DOHH2 (cell line): ENCODE measurements at regions not wholly inside any gene's neighbourhood (a gene's known extent, or its start where the extent isn't known, plus 50 kb on each side); places are given as distances from the start of the nearest gene placed in this dataset.

Experiments
- EZH2phosphoT487 ChIP-seq: fragments of 200-600 bp; sonication (generic); IDR thresholded peaks from 2 replicates; pipeline ENCODE4 v1.6.1; 2017; ENCODE audit warnings: borderline replicate concordance, mild to moderate bottlenecking, antibody characterized with exemption, low read length, moderate library complexity, mixed read lengths
- TF ChIP-seq, protein P1 (sequence below): fragments of 200-600 bp; sonication (generic); IDR thresholded peaks from one replicate; pipeline ENCODE4 v1.5.1; 2014; ENCODE audit warnings: antibody characterized with exemption, mild to moderate bottlenecking, low read depth, low read length; ENCODE audit not compliant: poor library complexity, severe bottlenecking

DNA sequence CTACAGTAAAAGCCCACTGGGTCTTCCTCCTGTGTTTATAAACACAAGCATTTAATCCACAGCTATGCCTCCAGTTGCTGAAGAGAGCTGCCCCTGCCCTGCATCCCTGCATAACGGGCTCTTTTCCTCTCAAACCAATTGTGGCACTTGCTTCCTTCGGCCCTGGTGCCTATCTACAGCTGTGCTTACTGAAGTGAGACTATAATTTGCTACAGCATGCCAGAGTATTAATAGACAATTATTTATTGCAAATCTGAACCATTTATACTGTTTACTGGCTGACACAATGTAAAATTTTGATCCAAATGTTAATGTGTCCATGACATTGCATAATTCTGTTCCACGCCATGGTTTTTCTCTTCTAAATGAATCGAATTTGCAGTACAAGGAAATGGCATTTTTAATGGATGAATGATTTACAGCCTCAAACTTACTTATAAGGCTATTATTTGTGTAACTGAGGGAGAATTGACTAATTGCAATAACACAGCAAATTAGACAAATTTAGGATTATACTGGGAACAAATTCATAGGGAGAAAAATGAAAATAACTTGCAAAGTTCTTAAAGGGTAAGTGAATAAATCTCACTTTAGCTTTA lies 457.0 kb upstream of the HNRNPA3 start:
- TF ChIP-seq, protein P1, sequence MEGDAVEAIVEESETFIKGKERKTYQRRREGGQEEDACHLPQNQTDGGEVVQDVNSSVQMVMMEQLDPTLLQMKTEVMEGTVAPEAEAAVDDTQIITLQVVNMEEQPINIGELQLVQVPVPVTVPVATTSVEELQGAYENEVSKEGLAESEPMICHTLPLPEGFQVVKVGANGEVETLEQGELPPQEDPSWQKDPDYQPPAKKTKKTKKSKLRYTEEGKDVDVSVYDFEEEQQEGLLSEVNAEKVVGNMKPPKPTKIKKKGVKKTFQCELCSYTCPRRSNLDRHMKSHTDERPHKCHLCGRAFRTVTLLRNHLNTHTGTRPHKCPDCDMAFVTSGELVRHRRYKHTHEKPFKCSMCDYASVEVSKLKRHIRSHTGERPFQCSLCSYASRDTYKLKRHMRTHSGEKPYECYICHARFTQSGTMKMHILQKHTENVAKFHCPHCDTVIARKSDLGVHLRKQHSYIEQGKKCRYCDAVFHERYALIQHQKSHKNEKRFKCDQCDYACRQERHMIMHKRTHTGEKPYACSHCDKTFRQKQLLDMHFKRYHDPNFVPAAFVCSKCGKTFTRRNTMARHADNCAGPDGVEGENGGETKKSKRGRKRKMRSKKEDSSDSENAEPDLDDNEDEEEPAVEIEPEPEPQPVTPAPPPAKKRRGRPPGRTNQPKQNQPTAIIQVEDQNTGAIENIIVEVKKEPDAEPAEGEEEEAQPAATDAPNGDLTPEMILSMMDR = no peak
- no peak for TF ChIP-seq EZH2phosphoT487
